Breast epithelium (tissue), 4 donors: ENCODE measurements at regions not wholly inside any gene's neighbourhood (a gene's known extent, or its start where the extent isn't known, plus 50 kb on each side); places are given as distances from the start of the nearest gene placed in this dataset.

Source experiments
- DNase-seq, 2 donors: peaks; one replicate each; pipeline ENCODE4 v3.0.0-alpha.2; 2019; ENCODE audit warnings: low spot score in 2 of 2
- H3K27ac ChIP-seq, 2 donors: fragments of 200-600 bp; sonication (generic) in 1 of 2; one replicate each; pipeline ENCODE4 v1.5.1; 2016 to 2019; ENCODE audit warnings: mild to moderate bottlenecking in 1 of 2
- H3K27me3 ChIP-seq, 2 donors: fragments of 200-600 bp; sonication (generic) in 1 of 2; one replicate each; pipeline versions ENCODE4 v1.5.1 to v1.6.0; 2017 to 2019; ENCODE audit warnings: control low read depth in 1 of 2, mild to moderate bottlenecking in 1 of 2
- H3K36me3 ChIP-seq: fragments of 200-600 bp; one replicate; pipeline ENCODE4 v1.5.1; 2019
- H3K4me1 ChIP-seq, 2 donors: fragments of 200-600 bp; sonication (generic); one replicate each; pipeline ENCODE4 v1.5.1; 2016 to 2019; ENCODE audit warnings: control low read depth in 1 of 2
- H3K4me3 ChIP-seq, 3 donors: fragments of 200-600 bp; sonication (generic); 1 replicate in 2 of 3; 2 replicates in 1 of 3; pipeline ENCODE4 v1.5.1; 2016 to 2019; ENCODE audit warnings: mild to moderate bottlenecking in 3 of 3, moderate library complexity in 2 of 3
- H3K9me3 ChIP-seq, 2 donors: fragments of 200-600 bp; sonication (generic) in 1 of 2; one replicate each; pipeline ENCODE4 v1.5.1; 2016 to 2019; ENCODE audit warnings: control low read depth in 1 of 2
- POLR2A ChIP-seq: fragments of 450-650 bp; IDR thresholded peaks from one replicate; pipeline ENCODE4 v1.6.1; 2016; ENCODE audit warnings: antibody characterized with exemption, mild to moderate bottlenecking, moderate library complexity
- POLR2AphosphoS5 ChIP-seq, 3 donors: sonication (generic); formaldehyde crosslinking; IDR thresholded peaks; one replicate each; pipeline ENCODE4 v1.6.1; 2017; ENCODE audit warnings: antibody characterized with exemption in 3 of 3
- intact Hi-C: fragments of 100-400 bp; cut with DNase I; formaldehyde crosslinking; loops from one replicate; pipeline ENCODE4 v1.15.1; 2023; ENCODE audit warnings: low total_unique reads
- TF ChIP-seq, protein P1 (sequence below), 3 donors: fragments of 450-650 bp; IDR thresholded peaks; one replicate each; pipeline ENCODE4 v1.5.1; 2016 to 2017; ENCODE audit warnings: antibody characterized with exemption in 3 of 3, mild to moderate bottlenecking in 3 of 3, moderate library complexity in 3 of 3

- H3K9me3 ChIP-seq: no peaks in the 10 kb centered on the region
Observed at GRCh38 chr10:108362961-108363360, 1198.5 kb upstream of the SORCS1 start.

DNA sequence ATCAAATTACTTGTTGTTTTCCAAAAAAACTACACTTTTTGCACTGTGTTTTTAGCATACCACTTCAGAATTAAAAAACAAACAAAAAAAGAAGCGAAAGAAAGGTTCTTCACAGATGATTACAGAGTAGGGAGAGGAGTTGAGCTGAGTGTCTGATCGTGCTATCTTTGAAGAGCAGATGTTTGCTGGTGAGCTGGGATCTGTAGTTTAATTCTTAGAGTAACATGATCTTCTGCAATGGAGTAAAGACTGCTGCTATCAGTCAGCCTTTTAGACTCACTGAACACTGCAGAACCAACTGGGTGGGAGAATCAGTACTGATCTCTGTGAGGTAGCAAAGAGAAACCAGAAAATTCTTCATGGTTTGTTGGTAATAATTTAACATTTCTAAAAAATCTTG lies 1197.8 kb upstream of the SORCS1 start:
- no peak overlapping the region for H3K27ac ChIP-seq
- no peak for TF ChIP-seq POLR2AphosphoS5 (IDR thresholded peaks at IDR 0.05)
- TF ChIP-seq, protein P1, sequence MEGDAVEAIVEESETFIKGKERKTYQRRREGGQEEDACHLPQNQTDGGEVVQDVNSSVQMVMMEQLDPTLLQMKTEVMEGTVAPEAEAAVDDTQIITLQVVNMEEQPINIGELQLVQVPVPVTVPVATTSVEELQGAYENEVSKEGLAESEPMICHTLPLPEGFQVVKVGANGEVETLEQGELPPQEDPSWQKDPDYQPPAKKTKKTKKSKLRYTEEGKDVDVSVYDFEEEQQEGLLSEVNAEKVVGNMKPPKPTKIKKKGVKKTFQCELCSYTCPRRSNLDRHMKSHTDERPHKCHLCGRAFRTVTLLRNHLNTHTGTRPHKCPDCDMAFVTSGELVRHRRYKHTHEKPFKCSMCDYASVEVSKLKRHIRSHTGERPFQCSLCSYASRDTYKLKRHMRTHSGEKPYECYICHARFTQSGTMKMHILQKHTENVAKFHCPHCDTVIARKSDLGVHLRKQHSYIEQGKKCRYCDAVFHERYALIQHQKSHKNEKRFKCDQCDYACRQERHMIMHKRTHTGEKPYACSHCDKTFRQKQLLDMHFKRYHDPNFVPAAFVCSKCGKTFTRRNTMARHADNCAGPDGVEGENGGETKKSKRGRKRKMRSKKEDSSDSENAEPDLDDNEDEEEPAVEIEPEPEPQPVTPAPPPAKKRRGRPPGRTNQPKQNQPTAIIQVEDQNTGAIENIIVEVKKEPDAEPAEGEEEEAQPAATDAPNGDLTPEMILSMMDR (IDR thresholded peaks at IDR 0.05): no peak
- TF ChIP-seq POLR2A: no peak
- H3K36me3 ChIP-seq: no peaks in the 10 kb centered on the region
- H3K4me3 ChIP-seq: no peak overlapping the region
- intact Hi-C loops: no loop called here
- DNase-seq: no peak
- H3K9me3 ChIP-seq: no peaks in the 10 kb centered on the region
- H3K4me1 ChIP-seq: no peaks in the 10 kb centered on the region
- no peaks in the 10 kb centered on the region for H3K27me3 ChIP-seq

More at GRCh38 chr10:108362961-108363360, 1198.5 kb upstream of the SORCS1 start:
- DNase-seq: no peak
- intact Hi-C loops: no loop called here
- Histone ChIP-seq H3K4me3 (no peak overlapping the region), H3K27me3 (no peaks in the 10 kb centered on the region), H3K36me3 (no peaks in the 10 kb centered on the region), H3K27ac (no peak overlapping the region), H3K4me1 (no peaks in the 10 kb centered on the region)
- TF ChIP-seq POLR2AphosphoS5 (IDR thresholded peaks at IDR 0.05) (no peak), POLR2A (no peak)
- TF ChIP-seq, protein P1 (IDR thresholded peaks at IDR 0.05): no peak

DNA sequence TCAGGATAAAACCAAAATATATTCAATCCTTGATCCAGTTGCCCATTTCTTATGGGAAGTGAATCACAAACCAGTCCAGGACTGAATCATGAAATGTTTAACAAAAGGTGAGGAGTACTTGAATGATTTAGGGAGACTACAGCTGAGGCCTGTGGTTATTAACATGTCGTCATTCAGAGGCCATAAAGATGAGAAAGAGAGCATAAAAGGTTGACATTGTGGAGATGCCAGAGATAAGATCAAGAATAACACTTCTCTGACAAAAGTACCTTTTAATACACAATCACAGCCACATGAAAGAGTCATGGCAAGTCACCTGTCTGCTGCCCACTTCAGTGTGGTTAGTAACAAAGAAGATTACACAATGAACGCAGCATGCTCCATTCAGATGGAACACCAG lies 1195.7 kb upstream of the SORCS1 start:
- no peak overlapping the region for H3K27ac ChIP-seq
- H3K36me3 ChIP-seq: no peaks in the 10 kb centered on the region
- TF ChIP-seq, protein P1 (IDR thresholded peaks at IDR 0.05): no peak
- TF ChIP-seq POLR2A: no peak
- no peak for TF ChIP-seq POLR2AphosphoS5 (IDR thresholded peaks at IDR 0.05)
- no peaks in the 10 kb centered on the region for H3K27me3 ChIP-seq
- no peak for DNase-seq
- H3K4me3 ChIP-seq: no peak overlapping the region
- H3K4me1 ChIP-seq: no peaks in the 10 kb centered on the region
- H3K9me3 ChIP-seq: no peaks in the 10 kb centered on the region
- intact Hi-C loops: no loop called here

DNA sequence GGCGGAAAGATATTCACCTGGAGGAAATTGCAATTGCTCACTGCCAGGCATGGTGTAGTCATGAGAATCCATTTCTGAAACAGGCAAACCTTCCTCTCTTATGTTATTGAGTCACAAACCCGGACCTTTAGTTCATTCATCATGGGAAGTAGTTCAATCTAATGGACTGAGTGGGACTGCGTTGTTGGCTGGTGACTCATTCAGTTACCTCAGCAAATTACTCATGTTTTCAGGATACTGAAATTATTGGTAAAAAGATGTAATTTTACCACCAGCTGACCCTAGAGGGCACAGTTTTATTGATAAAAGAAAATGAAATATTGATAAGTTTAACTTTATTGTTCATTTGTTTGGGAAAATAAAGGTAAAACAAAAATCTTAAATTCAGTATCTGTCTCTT lies 1194.4 kb upstream of the SORCS1 start:
- DNase-seq: no peak
- no peaks in the 10 kb centered on the region for H3K27me3 ChIP-seq
- no peak overlapping the region for H3K27ac ChIP-seq
- H3K4me3 ChIP-seq: no peak overlapping the region
- intact Hi-C loops: no loop called here
- no peaks in the 10 kb centered on the region for H3K9me3 ChIP-seq
- no peaks in the 10 kb centered on the region for H3K36me3 ChIP-seq
- TF ChIP-seq POLR2AphosphoS5 (IDR thresholded peaks at IDR 0.05): no peak
- H3K4me1 ChIP-seq: no peaks in the 10 kb centered on the region

DNA sequence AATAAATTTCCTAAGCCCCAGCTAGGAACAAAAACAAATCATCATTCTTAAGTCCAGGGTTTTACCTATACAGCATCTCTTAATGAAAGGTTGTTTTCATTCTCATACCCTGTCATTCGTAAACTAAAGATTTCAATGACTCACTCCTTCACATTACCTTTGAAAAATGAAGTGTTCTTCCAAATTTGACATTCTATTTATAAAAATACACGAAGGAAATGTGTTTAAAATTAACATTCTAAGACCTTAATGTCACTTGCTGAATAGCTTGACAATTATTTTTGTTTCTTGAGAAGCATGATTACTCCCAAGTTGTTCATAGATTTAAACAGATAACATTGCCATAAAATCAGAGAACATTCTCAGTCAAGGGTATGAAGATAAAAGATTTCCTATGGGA lies 1188.3 kb upstream of the SORCS1 start:
- intact Hi-C loops: no loop called here
- Histone ChIP-seq H3K4me3 (no peak overlapping the region), H3K27me3 (no peaks in the 10 kb centered on the region), H3K27ac (no peak overlapping the region), H3K4me1 (no peaks in the 10 kb centered on the region), H3K36me3 (no peaks in the 10 kb centered on the region), H3K9me3 (no peaks in the 10 kb centered on the region)
- DNase-seq: no peak
- TF ChIP-seq POLR2A (no peak), POLR2AphosphoS5 (IDR thresholded peaks at IDR 0.05) (no peak)
- TF ChIP-seq, protein P1 (IDR thresholded peaks at IDR 0.05): no peak

- Histone ChIP-seq H3K36me3 (no peaks in the 10 kb centered on the region), H3K4me1 (no peaks in the 10 kb centered on the region), H3K27ac (no peak overlapping the region), H3K4me3 (no peak overlapping the region), H3K27me3 (no peaks in the 10 kb centered on the region), H3K9me3 (no peaks in the 10 kb centered on the region)
- DNase-seq: no peak
- no peak for TF ChIP-seq POLR2AphosphoS5 (IDR thresholded peaks at IDR 0.05)
- TF ChIP-seq, protein P1 (IDR thresholded peaks at IDR 0.05): no peak
- no peak for TF ChIP-seq POLR2A
- intact Hi-C loops: no loop called here
Observed at GRCh38 chr10:108348215-108348614, 1183.7 kb upstream of the SORCS1 start.
